Skeletal muscle satellite cell (primary cell): ENCODE measurements at regions not wholly inside any gene's neighbourhood (a gene's known extent, or its start where the extent isn't known, plus 50 kb on each side); places are given as distances from the start of the nearest gene placed in this dataset.

Source experiments
- H3K27me3 ChIP-seq: 2 replicates; pipeline ENCODE4 v1.7.0; 2013; ENCODE audit warnings: low read length; ENCODE audit not compliant: control insufficient read depth, insufficient read depth
- H3K36me3 ChIP-seq: 2 replicates; pipeline ENCODE4 v1.7.0; 2013; ENCODE audit warnings: mild to moderate bottlenecking, control low read depth, low read length; ENCODE audit not compliant: insufficient read depth
- H3K4me1 ChIP-seq: 2 replicates; pipeline ENCODE4 v1.7.0; 2013; ENCODE audit warnings: low read length; ENCODE audit not compliant: control insufficient read depth, insufficient read depth
- H3K4me2 ChIP-seq: 2 replicates; pipeline ENCODE4 v1.7.0; 2013; ENCODE audit warnings: mild to moderate bottlenecking, low read length
- H3K4me3 ChIP-seq: 2 replicates; pipeline ENCODE4 v1.7.0; 2013; ENCODE audit warnings: low read length
- H3K9ac ChIP-seq: 2 replicates; pipeline ENCODE4 v1.7.0; 2013; ENCODE audit warnings: mild to moderate bottlenecking, low read depth, low read length, moderate library complexity
- H3K9me3 ChIP-seq: replicated peaks from 2 replicates; pipeline ENCODE4 v1.7.0; 2013; ENCODE audit warnings: mild to moderate bottlenecking, control low read depth, low read length

DNA sequence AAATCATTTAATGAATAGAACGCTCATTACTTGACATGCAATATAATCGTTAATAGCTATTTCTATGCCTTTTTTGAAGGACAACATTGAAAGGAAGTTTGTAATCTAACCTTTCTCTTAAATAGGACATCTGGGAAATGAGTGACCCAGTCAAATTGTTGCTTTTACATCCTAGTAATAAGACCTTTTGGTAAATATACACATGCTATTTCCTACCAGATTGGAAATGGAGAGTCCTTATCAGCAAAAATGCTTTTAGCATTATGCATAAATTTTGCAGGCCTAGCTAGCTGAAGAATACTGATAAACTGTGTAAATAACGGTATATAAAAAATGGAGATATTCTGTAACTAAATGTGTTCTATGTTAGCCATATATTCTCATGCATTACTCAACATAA lies 567.3 kb upstream of the DSEL start:
- Histone ChIP-seq H3K4me2 (no peak overlapping the region), H3K9ac (no peak overlapping the region), H3K36me3 (no peaks in the 10 kb centered on the region), H3K9me3 (no peaks in the 10 kb centered on the region), H3K4me1 (peaks cover 10% of the 10 kb centered on the region), H3K4me3 (no peak overlapping the region), H3K27me3 (no peaks in the 10 kb centered on the region)

DNA sequence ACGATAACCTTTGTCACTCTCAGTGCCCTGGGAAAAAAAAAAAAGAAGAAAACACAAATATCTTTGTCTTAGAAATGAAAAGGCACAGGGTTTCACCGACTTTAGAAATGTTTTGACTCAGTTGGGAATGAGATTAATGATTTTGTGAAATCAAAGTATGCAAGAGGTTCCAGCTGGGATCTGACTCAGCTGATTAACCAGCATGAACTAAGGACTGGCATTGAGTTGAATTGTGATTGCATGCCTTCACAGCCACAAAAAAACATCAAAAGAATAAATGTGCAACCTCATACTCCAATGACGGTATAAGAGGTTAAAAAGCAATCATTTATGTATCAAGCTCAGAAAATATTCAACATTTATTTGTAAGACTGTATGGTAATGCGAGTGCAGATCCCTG lies 566.6 kb upstream of the DSEL start:
- no peaks in the 10 kb centered on the region for H3K27me3 ChIP-seq

DNA sequence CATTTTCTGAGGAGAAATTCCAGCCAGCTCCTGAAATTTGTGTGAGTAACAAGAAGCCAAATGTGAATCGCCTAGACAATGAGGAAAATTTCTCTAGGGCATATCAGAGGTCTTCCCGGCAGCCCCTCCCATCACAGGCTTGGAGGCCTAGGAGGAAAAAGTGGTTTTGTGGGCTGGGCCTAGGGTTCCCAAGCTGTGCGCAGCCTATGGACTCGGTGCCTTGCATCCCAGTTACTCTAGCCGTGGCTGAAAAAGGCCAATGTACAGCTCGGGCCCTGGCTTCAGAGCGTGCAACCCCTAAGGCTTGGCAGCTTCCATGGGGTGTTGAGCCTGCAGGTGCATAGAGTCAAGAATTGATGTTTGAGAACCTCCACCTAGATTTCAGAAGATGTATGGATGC lies 556.2 kb upstream of the DSEL start:
- no peak overlapping the region for H3K4me3 ChIP-seq
- H3K36me3 ChIP-seq, result no peaks in the 10 kb centered on the region
- no peaks in the 10 kb centered on the region for H3K9me3 ChIP-seq
- no peak overlapping the region for H3K4me2 ChIP-seq
- H3K27me3 ChIP-seq, result no peaks in the 10 kb centered on the region
- H3K4me1 ChIP-seq, result no peaks in the 10 kb centered on the region
- H3K9ac ChIP-seq, result no peak overlapping the region

More for the DNA sequence above, 566.6 kb upstream of the DSEL start:
- H3K36me3 ChIP-seq, result no peaks in the 10 kb centered on the region
- no peak overlapping the region for H3K4me3 ChIP-seq
- H3K4me1 ChIP-seq, result peaks cover 10% of the 10 kb centered on the region
- H3K4me2 ChIP-seq, result peak overlapping the region; percentile 60
- peak overlapping the region; percentile 24 for H3K9ac ChIP-seq
- no peaks in the 10 kb centered on the region for H3K9me3 ChIP-seq

DNA sequence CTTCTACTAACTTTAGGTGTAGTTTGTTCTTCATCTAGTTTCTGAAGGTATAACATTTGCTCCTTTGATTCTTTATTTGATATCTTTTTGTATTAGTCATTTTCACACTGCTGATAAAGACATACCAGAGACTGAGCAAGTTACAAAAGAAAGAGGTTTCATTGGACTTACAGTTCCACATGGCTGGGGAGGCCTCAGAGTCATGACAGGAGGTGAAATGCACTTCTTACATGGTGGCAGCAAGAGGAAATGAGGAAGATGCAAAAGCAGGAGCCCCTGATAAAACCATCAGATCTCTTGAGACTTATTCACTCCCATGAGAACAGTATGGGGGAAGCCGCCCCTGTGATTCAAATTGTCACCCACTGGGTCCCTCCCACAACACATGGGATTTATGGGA lies 544.4 kb upstream of the DSEL start:
- no peak overlapping the region for H3K4me3 ChIP-seq
- no peaks in the 10 kb centered on the region for H3K4me1 ChIP-seq
- no peak overlapping the region for H3K4me2 ChIP-seq
- H3K9ac ChIP-seq, result no peak overlapping the region
- no peaks in the 10 kb centered on the region for H3K36me3 ChIP-seq
- H3K9me3 ChIP-seq, result no peaks in the 10 kb centered on the region
- no peaks in the 10 kb centered on the region for H3K27me3 ChIP-seq

DNA sequence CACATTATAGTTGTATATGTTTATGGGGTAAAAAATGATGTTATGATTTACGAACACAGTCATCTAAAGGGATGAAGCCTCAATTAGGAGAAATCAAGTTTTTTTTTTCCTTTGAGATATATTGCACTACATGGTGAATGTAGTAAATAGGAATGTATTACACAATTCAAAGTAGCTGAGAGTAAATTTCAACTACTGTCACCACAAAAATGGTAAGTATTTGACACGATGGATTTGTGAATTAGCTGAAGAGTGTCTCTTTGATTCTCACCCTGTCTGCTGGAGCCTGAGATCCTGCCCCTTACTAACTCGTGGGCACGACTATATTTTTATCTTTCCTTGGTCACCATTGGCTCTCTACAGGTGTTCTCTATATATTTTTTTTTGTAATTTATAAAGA lies 540.4 kb upstream of the DSEL start:
- no peak overlapping the region for H3K4me2 ChIP-seq
- no peaks in the 10 kb centered on the region for H3K4me1 ChIP-seq
- H3K36me3 ChIP-seq, result no peaks in the 10 kb centered on the region
- H3K9me3 ChIP-seq, result no peaks in the 10 kb centered on the region
- H3K4me3 ChIP-seq, result no peak overlapping the region
- H3K27me3 ChIP-seq, result no peaks in the 10 kb centered on the region
- no peak overlapping the region for H3K9ac ChIP-seq

DNA sequence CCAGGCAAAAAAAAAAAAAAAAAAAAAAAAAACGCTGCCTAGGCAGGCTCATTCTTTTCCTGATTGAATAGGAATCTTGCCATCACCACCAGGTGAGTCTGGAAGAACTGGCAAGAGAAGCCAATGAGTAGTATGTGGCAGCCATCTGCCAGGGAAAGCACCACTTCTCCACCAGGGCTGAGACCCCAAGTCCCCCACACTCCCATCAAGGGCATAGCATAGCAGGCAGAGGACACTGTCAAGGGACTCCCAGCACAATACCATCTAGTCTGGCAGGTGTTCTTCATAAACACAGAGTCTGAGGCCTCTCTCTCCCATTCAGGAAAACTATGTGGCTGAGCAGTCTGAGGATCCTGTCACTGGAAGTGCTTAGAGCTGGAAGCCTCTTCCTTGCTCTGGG lies 538.1 kb upstream of the DSEL start:
- Histone ChIP-seq H3K27me3 (no peaks in the 10 kb centered on the region), H3K36me3 (no peaks in the 10 kb centered on the region), H3K4me1 (no peaks in the 10 kb centered on the region), H3K9ac (no peak overlapping the region), H3K4me3 (no peak overlapping the region), H3K9me3 (no peaks in the 10 kb centered on the region), H3K4me2 (no peak overlapping the region)

DNA sequence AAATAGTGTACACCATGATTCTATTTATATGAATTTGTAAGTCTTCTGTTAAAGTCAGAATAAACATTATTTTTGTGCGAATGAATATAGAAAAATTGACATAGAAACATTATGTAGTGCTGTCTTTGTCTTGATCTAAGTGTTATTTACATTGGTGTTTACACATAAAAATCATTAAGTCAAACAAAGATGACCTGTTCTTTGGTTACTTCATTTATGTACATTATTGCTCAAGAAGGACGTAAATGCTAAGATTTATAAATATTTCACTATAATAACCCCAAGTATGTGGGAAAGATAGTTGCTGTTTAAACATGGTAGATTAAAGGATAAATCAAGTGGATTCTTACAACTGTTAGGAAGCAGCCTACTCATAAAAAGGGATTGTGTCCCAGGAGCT lies 536.8 kb upstream of the DSEL start:
- no peaks in the 10 kb centered on the region for H3K27me3 ChIP-seq
- H3K9ac ChIP-seq, result no peak overlapping the region
- H3K4me1 ChIP-seq, result no peaks in the 10 kb centered on the region
- H3K4me2 ChIP-seq, result no peak overlapping the region
- H3K9me3 ChIP-seq, result no peaks in the 10 kb centered on the region
- no peak overlapping the region for H3K4me3 ChIP-seq
- no peaks in the 10 kb centered on the region for H3K36me3 ChIP-seq

DNA sequence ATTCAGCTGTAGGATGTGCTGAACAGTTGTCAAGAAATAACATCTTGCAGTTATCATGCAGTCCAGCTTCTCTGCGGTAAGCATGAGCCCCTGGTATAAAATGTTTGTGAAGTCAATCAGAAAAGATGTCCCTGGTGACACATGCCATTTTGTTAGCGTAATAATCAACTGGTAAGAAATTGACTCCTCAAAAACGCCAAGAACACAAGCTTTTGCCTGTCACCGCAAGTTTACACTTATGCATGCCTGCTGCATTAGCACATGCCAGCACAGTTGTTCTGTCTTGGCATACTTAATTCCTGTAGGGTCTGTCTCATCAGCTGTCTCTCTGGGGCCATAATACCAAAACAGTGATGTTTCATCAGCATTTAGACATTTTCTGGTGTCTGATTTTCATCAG lies 524.8 kb upstream of the DSEL start:
- no peaks in the 10 kb centered on the region for H3K27me3 ChIP-seq
- no peak overlapping the region for H3K4me2 ChIP-seq
- H3K4me1 ChIP-seq, result peaks cover 4% of the 10 kb centered on the region
- H3K9me3 ChIP-seq, result no peaks in the 10 kb centered on the region
- H3K9ac ChIP-seq, result no peak overlapping the region
- H3K36me3 ChIP-seq, result no peaks in the 10 kb centered on the region
- H3K4me3 ChIP-seq, result no peak overlapping the region

DNA sequence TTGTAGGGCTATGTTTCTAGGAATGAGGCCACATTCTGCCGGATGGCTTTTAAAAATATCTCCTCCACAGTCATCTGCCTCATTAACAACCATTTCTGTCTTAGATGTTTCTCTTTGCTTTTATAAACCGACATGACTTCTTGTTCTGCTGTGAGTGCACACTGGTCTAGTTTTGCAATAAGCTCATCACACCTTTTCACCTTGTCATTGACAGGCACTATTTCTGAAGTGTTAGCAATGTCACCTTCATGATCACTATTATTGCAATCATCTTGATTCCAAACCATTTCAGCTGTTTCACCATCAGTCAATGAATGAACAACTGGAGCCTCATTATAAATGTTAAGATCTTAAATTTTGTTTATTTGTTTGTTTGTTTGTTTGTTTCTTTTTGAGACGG lies 523.7 kb upstream of the DSEL start:
- Histone ChIP-seq H3K9ac (no peak overlapping the region), H3K27me3 (no peaks in the 10 kb centered on the region), H3K9me3 (no peaks in the 10 kb centered on the region), H3K36me3 (no peaks in the 10 kb centered on the region), H3K4me1 (peaks cover 4% of the 10 kb centered on the region), H3K4me3 (no peak overlapping the region), H3K4me2 (no peak overlapping the region)

DNA sequence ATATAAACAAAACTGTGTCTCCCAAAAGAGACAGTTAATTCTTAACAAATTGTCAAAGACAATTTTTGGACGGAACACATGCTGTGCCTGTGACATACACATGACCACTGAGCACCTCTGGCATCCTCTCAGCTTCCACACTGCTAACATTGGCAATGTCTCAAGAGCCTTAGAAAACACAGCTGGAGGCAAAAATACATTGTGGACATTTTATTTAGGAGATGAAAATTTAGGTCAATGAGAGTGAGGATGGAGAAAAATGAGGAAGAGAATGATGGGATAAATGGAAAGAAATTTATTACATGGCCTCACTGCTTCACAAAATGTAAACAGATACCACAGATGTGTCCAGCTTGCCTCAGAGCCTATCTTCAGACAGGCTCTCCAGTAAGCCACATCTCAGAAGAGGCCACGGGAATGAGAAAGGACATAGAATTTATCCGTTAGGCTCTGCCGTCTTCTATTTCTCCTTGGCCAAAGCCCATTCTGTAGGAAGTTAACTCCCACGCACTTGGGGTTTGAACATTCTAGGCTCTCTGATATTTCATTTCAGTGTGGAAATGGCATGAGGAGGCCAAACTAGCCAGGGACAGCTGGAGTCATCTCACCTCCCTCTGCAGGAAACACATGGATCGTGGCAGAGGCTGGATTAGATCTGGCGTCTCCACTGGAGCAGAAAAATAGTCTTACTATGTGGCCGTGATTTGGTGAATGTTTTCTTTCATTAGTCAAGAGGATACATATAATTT lies 519.4 kb upstream of the DSEL start:
- Histone ChIP-seq H3K4me2 (no peak overlapping the region), H3K27me3 (no peaks in the 10 kb centered on the region), H3K9ac (no peak overlapping the region), H3K4me1 (peaks cover 3% of the 10 kb centered on the region), H3K9me3 (no peaks in the 10 kb centered on the region), H3K4me3 (no peak overlapping the region), H3K36me3 (no peaks in the 10 kb centered on the region)

DNA sequence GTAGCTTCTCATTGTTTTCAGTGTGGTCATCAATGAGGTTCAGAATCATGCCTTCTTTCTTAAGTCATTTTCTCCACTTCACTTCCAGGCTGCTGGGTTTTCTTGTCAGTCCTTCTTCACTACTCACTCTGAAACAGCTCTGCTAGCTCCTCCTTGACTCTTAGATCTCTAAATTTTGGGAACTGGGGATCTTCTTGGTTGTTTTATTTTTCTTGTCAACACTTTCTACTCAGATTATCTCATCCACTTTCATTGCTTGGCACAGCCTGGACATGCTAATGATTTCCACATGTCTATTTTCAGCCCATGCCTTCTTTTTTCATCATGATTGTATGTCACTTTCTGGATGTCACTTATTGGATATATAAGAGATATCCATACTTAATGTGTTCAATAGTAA lies 517.8 kb upstream of the DSEL start:
- H3K4me3 ChIP-seq, result no peak overlapping the region

DNA sequence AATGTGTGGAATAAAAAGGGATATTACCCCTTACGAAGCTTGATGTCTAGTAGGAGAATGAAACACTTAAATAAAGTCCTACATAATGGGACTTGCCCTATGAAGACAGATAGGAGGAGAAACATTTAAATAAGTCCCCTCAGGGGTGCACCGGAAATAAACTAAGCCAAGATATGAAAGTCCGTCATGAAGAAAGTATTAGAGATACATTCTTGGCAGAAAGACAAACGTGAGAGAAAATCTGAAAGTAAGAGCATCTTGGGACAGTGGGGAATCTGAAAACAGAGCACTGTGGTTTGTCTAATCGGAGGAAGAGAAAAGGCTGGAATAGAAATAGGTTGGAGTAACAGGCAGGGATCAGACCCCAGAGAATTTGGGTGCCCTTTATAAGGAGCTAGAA lies 516.9 kb upstream of the DSEL start:
- Histone ChIP-seq H3K9ac (no peak overlapping the region), H3K27me3 (no peaks in the 10 kb centered on the region), H3K4me3 (no peak overlapping the region), H3K9me3 (no peaks in the 10 kb centered on the region), H3K4me2 (no peak overlapping the region), H3K36me3 (no peaks in the 10 kb centered on the region), H3K4me1 (no peaks in the 10 kb centered on the region)

More for the DNA sequence above, 517.8 kb upstream of the DSEL start:
- Histone ChIP-seq H3K9me3 (no peaks in the 10 kb centered on the region), H3K4me1 (no peaks in the 10 kb centered on the region), H3K36me3 (no peaks in the 10 kb centered on the region), H3K27me3 (no peaks in the 10 kb centered on the region), H3K9ac (no peak overlapping the region), H3K4me2 (no peak overlapping the region)
